NCI-H1930 (cell line): ENCODE measurements at regions not wholly inside any gene's neighbourhood (a gene's known extent, or its start where the extent isn't known, plus 50 kb on each side); places are given as distances from the start of the nearest gene placed in this dataset.
"Not testable (repeated sequence)": the region's sequence is repeated elsewhere in the genome, so short reads cannot be mapped to it uniquely, and the experiment has no call there.

Experiments used
- DNase-seq, 2 experiments: peaks; one replicate each; lab custom pipeline; 2025; lab: John Stamatoyannopoulos, UW

DNA sequence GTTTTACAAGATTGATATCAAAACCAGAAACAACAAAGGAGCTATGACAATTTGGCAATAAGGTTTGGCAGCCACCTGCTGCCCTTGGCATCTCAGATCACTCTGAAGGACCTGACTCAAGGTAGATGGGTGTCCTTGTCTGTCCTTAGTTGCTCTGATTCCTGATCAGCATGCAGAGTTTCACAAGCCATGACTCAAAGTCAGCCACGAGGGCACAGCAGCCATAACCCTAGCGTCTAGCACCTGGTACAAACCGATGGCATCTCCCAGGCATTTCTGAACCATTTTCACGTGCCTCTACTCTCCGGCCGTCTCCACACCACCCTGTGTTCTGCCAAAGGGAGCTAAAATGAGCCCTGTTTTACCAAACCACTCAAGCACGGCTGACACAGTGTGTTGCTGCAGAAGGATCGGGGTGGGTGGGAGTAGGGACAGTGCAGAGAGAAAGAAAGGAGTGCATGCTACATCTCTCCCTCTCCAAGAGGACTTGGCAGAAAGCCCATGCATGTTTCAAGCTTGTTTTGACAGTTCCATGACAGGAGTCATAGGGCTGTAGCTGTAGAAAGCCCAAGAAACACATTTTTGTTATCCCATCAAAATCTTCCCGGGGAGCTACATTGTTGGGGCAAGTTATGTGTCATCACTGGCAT lies 297.3 kb downstream of the ABCC12 start:
- no peak for DNase-seq

DNA sequence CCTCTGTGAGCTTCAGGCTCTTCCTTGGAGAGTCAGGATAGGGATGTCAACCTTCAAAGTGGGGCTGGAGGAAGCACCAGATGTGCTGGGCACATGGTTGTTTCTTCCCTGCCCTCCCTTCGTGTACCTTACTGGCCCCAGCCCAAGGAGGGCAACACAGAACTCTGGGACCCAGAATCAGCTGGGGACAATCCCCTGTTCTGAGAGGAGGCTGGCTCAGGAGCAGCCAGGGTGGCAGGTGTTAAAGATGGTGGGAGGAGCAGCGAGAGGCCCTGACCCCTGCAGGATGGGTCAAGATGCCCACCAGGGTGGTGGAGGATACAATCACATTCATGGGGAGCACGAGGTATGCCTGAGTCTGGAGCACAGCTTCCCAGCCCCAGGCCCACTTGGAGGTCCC lies 300.4 kb downstream of the ABCC12 start:
- no peak for DNase-seq

DNA sequence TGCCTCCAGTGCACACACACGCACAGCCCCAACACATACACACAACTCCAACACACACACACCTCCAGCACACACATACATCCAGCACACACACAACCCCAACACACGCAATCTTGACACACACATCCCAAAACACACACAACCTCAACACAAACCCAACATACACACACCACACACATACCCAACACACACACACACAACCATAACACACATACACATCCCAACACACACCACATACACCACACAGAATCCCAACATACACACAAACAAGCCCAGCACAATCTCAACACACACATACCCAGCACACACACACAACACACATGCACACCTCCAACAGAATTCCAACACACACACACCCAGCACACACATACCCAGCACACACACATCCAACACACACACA lies 301.1 kb downstream of the ABCC12 start:
- DNase-seq: no peak

DNA sequence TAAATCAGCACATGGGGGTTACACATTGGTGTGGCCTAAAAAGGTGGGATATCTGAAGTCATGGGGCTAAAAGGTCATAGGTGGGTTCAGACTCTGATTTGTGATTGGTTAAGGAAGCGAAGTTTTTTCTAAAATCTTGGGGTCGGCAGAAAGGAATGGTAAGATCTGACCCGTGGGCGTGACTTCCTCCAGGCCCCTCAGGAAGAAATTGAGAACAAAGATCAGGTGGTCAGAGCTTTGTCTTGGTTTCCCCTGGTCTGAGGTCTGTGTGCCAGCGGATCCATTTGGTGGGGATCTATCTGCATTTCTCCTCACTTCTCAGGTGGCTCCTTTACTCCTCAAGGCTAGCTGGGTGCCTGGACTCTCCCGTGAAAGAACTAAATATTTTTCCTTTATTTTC lies 302.8 kb downstream of the ABCC12 start:
- no peak for DNase-seq

DNA sequence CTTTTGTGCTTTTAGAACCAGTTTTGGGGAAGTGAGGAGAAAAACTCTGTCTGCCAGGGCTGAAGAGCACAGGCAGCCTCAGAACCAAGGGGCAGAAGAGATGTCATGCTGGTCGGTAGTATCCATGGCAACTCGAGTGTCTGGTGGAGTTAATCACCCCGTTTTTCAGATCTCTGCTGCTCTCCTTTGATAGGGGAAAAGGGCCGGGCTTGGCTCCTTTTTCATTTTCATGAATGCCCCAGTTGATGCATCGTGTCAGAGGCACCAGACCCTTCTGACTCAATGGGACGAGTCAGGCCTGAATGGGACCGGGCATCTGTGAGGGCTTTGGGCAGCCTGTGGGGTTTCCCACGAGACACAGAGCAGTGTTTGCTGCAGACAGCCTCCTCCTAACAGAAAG lies 304.6 kb downstream of the ABCC12 start:
- DNase-seq: no peak

DNA sequence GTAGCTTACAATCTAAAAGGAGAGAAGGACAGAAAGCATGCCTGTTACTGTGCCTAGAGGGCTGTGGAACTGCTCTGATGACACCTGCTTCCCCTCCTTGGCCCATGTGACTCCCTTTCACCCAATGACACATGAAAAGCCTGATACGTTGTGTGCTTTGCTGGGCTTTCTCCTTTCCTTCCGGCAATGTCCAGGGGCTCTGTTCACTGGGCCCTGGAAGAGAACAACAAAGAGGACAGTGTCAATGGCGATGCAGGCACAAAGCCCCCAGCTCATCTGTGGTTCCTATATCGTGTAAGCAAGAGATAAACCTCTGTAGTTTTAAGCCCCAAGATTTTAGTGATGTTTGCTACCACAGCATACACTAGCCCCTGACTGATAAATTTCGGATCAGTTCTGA lies 306.1 kb downstream of the ABCC12 start:
- no peak for DNase-seq

DNA sequence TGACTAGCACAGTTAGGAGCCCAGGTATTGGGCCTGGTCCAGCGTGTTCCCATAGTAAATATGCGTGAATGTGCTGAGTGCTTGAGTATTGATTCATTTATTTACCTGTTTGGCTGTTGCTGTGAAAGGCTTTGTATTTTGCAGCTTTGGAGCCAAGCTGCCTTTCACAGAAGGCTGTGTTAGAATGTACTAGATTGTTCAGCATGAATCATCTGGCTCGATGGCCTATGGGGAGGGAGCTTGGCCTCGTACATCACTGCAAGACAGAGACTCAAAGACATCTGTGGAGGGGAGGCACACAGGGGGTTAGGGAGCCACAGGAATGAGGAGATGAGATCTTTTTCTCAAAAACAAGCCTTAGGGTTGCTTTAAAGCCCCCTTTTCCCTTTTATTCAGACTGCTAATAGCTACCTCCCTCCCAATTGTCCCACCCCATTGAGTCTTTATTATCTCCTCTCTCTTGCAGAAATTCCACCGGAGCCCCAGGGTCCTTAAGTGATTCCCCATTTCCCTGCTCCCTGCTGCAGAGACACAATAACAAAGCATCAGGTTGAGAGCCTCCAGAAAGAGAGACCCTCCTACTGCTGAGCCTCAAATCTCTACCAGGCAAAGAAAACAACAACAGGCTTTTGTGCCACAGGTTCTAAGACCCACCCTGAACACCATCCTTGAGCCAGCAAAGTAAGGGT lies 307.2 kb downstream of the ABCC12 start:
- no peak for DNase-seq

DNA sequence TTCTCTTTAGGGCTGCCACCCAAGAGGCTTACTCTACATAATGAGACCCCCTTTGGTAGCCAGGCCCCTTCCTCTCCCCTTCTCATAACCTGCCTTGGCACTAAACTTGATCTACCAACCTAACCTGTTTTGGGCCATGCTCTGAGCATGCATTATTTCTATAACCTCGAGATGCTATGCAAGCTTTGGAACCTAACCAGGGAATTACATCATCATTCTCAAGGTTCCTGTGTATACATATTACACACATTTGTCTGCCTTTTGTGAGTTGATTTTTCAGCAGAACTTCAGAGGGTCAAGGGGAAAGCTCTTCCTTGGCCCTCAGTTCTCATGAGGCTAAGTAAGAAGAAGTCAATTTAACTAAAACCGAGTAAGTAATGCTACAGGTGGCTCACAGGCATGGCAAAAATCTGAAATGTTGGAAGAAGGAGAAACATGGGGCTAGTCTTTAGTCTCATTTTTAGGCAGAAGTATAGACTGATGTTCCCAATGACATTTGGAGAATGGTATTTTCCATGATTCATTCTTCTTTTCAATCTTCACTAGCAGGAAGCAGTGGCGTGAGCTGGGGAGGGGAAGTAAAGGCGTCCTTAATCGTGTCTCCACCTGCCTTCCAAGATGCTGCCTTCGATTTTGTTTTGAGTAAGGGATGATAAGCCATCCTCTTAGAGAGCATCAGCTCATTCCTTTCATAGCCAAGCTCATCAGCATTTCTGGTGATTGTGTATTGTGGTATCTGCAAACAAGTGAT lies 308.4 kb downstream of the ABCC12 start:
- DNase-seq: no peak

DNA sequence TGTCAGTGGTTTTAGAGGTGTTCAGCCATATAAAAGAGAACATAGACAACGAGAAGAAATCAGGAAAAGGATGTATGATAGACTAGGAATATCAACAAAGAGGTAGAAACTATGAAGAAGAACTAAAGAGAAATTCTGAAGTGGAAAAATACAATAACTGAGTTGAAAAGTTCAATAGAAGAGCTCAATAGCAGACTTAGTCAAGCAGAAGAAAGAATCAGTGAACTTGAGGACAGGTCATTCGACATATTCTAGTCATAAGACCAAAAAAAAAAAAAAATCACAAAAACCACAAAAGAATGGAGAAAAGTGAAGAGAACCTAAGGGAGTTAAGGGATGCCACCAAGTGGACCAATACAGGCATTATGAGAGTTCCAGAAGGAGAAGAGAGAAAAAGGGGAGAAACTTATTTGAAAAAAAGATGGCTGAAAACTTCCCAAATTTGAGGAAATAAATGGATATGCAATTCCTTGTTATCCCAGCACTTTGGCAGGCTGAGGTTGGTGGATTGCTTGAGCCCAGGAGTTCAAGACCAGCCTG lies 321.2 kb downstream of the ABCC12 start:
- DNase-seq: no peak

DNA sequence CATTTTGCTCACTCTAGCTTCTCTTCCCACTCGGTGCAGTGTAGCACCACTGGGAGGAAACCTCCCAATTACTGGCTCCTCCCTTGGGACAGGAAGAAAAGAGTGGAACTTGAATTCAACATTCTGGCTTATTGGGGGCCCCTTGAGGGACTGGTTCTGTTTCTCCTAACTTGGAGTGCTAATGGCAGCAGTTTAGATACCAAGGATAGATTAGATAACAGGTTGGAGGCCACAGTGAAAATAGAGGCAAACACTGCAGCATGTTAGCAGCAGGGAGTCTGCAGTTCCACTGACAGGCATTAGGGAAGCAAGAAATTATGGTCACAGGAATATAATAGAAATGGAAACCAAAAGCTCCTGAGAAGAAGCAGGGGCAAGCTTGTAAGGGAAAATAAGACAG lies 322.0 kb downstream of the ABCC12 start:
- no peak for DNase-seq

DNA sequence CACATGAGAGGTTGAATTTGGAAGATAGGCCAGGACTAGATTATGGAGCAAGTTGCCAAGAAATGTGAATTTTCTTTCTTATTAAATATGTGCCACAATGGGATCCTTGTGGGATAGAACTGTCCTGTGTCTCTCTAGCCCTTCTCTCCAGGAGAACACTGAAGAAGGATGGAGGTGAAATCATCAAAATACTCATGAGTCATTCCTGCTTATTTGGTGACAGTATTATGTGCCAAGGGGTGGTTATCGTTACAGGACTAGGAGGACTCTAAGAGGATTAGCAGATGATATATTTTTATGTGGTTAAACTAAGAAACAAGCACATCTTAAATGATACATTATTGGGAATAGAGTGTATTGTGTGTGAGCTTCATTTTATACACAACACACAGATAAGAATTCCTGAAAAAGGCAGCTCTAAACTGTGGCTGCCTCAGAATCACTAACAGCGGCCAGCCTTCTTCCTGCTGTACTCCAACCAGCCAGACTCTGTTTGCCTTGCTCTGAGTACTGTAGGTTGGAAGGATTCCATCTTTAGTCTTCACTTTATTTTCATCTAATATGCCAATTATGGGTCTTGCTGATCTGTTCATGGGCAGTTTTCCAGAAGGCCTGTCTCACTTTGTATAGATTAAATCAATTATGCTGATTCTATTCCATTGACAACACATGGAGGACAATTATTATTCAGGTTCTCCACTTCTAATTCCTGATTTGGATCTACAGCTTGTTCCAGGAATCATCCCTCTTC lies 325.8 kb downstream of the ABCC12 start:
- no peak for DNase-seq

DNA sequence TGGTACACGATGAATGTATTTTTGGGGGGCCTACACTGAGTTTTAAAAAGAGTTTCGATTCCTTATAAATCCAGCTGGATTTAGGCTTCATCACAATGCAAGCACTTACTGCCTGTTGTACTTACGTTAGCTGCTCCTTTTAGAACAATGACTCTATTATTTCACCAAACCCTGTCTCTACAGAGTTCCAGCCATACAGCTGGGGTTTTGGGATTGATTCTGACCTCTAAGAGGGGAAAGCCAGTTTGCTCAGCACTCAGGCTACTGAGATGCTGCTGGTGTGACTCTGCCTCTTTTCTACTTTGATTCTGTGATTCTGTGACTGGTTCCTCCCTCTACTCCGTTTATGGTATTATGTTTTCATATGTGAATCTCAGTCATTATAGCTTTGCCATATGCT lies 329.7 kb downstream of the ABCC12 start:
- DNase-seq: no peak

DNA sequence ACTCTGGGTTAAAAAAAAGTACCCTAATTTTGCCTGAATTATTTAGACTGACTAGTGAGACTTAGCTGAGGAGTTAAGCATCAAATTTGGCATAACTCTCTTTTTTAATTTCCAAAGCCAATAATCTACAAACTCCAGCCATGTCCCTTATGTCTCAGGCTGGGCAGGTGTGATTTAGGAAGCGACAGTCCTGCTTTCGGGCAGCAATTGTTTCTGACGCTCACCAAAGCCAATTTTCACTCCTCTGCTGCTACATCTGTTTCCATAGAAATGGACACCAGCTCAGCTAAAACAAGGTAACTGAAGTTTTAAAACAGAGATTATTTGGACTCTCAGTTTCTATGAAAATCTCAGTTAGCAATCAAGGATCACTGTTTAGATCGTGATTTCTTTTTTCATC lies 338.7 kb downstream of the ABCC12 start:
- no peak for DNase-seq

DNA sequence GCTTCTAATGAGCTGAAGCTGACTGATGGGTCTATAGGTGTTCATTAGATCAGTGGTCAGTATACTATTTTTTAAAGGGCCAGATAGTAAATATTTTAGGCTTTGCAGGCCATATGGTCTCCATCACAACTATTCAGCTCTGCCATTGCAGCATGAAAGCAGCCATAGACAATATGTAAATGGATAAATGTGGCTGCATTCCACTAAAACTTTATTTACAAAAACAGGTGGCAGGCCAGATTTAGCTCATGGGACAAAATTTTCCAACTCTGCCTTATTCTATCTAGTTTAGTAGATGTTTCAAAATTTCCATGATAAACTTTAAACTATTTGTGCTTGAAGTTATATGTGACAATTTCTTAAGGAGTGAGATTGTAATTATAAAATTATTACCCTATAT lies 339.3 kb downstream of the ABCC12 start:
- DNase-seq: no peak

DNA sequence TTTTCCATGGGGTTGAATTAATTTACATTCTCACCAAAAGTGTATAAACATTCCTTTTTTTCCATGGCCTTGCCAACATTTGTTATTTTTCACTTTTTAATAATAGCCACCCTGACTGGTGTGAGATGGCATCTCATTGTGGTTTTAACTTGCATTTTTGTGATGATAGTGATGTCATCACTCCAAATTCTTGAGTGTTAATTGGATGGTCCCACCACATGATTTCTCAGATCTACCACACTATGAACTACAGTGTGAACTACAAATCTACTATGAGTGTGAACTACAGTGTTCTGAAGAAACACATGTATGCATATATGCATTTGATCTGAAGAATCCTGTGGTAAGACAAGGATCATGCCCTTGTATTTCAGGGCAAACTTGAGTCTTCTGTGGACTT lies 340.1 kb downstream of the ABCC12 start:
- no peak for DNase-seq

DNA sequence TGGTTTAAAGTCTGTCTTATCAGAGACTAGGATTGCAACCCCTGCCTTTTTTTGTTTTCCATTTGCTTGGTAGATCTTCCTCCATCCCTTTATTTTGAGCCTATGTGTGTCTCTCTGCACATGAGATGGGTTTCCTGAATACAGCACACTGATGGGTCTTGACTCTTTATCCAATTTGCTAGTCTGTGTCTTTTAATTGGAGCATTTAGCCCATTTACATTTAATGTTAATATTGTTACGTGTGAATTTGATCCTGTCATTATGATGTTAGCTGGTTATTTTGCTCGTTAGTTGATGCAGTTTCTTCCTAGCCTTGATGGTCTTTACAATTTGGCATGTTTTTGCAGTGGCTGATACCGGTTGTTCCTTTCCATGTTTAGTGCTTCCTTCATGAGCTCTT lies 344.0 kb downstream of the ABCC12 start:
- not testable (repeated sequence) for DNase-seq

DNA sequence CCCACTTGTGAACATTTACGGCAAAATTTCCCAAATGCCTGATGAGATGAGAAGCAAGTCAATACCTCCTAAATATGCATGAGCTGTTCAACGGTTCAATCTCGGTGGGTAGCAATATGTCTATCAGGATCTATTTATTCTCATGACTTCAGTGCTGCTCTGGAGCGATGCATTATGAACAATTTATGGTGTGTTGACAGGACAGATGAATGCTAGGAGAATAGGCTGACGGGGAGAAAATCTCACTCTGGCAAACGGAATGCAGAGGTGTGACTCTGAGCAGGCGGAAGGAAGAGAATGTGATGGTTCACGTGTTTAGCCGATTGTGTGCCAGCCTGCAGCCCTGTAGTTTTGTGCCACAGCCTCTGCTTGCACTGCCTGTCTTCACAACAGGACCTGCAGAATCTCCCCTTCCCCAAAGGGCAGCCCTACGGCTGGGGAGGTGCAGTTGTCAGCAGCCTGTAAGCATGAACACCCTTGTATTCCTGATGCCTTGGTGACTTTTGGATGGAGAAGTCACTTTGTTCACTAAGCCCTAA lies 345.2 kb downstream of the PHKB start:
- no peak for DNase-seq

DNA sequence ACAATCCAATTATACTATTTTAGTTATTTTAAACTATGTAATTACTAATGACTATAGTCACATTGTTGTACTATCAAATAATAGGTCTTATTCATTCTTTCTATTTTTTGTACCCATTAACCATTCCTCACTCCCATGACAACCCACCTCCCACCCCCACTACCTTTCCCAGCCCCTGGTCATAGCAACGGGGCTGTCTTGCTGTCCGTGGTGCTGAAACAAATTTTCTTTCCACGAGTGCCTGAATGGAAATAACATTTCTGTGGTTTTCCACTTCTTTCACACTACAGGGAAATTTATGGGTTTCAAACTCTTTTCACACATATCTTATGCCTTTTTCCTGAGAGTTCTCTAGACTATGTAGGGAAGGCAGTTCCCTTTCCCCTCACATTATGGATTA lies 326.6 kb downstream of the PHKB start:
- no peak for DNase-seq

DNA sequence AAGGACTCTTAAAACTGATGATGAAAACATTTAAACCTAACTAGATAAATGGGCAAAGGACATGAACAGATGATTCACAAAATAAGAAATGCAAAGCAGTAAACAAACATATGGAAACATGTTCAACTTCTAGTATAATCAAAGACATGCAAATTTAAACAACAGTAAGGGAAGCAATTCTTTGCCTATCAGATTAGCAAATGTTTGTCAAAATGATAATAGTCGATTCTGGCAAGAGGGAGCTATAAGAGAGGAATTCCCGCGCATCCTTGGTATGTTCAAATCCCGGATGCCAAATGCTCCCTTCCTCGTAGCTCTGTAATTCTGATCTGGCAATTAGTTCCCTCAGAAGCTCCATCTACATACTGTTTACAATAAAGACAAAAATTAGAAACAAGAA lies 320.5 kb downstream of the PHKB start:
- no peak for DNase-seq

DNA sequence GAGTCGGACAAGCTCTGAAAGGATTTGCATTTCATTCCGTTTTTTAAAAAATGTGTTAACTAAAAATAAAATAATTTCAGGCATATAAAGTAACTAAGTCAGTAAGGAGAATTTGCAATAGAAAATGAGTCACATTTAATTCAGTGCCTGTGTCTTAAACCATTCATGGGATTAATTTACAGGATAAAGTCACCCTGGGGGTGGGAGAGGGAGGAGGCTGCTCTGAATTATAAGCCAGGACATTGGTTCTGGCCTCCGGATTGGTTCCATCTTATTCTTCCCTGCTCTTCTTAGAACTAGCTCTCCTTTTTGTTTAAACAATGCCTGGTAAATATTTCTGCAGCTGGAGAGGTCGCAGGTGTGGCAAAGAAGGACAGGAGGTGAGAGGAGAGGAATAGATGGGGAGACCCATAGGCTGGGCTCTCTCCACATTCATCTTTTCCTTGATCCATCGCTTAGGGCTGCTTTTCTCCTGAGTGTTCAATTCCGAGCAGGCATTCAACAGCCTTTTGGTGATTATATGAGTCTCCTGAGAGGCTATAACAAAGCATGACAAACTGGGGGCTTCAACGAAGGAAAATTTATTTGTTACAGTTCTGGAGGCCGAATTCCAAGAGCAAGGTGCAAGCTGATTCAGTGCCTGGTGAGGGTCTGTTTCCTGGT lies 319.2 kb downstream of the PHKB start:
- DNase-seq: no peak

DNA sequence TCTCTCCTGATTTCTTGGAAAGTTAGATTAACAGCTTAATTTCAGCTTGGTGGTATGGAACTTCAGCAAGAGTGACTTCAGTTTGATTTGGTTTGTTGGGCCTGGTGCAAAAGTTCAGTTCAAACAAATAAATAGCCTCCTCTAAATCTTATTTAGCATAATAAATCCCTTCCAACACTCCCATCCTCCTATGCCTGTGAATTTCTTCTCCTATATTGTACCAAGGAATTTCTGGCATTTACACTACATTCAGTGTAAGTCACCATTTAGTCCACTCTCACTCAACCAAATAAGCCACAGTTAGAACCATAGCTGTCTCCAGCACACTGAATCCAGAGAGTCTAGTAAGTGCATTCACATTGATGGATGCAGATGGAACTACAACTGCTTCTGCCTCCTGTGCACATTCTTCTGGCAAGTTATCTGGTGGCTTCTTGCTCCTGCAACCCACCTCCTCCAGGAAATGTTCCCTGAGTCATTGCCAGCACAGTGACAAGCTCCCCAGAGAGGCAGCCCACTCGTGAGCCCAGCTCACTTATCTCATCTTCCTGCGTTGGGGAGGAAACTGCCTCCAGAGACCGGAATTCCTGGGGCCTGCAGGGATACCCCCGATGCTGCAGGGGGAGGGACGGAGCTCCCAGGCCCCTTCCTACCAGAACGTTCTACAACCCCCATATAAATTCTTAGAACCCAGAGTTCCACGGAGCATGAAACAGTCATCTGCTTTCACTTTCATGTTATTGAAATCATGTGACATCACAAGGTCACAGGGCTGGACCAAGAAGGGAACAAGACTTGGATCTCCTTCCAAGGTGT lies 318.3 kb downstream of the PHKB start:
- DNase-seq: no peak
